Fibroblast of lung (primary cell): ENCODE measurements at regions not wholly inside any gene's neighbourhood (a gene's known extent, or its start where the extent isn't known, plus 50 kb on each side); places are given as distances from the start of the nearest gene placed in this dataset.

Source experiments
- CTCF ChIP-seq, 2 donors: IDR thresholded peaks in 1 of 2; conservative IDR thresholded peaks in 1 of 2; 1 replicate in 1 of 2; 2 replicates in 1 of 2; pipeline ENCODE4 v1.5.1; 2011 to 2012; ENCODE audit warnings: low read length in 2 of 2, control low read depth in 1 of 2, inconsistent platforms in 1 of 2, low read depth in 1 of 2, mild to moderate bottlenecking in 1 of 2
- EZH2 ChIP-seq: IDR thresholded peaks from 2 replicates; pipeline ENCODE4 v1.5.1; 2012; ENCODE audit warnings: low read length, control low read depth, mild to moderate bottlenecking; ENCODE audit errors: missing control alignments

- TF ChIP-seq CTCF (conservative IDR thresholded peaks at IDR 0.05 in 1 of 2, IDR thresholded peaks at IDR 0.05 in 1 of 2; ENCODE audit: low read depth in 1 of 2, low read length in 2 of 2) (no peak), EZH2 (no peak)
Measured at GRCh38 chr6:11363881-11364576, 131.6 kb upstream of the NEDD9 start.
